HFF-Myc (cell line): ENCODE measurements at regions not wholly inside any gene's neighbourhood (a gene's known extent, or its start where the extent isn't known, plus 50 kb on each side); places are given as distances from the start of the nearest gene placed in this dataset.

ENCODE experiments used
- DNase-seq: peaks from one replicate; pipeline ENCODE4 v3.0.0-alpha.2; 2011; ENCODE audit warnings: low read depth; ENCODE audit errors: extremely low read depth
- H3K4me3 ChIP-seq: replicated peaks from 2 replicates; pipeline ENCODE4 v1.5.1; 2011; ENCODE audit warnings: low read depth, mild to moderate bottlenecking, control low read depth, low read length
- CTCF ChIP-seq: IDR thresholded peaks from 2 replicates; pipeline ENCODE4 v1.5.1; 2012; ENCODE audit warnings: mild to moderate bottlenecking, low read depth, low read length, control low read depth; ENCODE audit errors: missing control alignments

GRCh38 chr10:120131183-120131582, 238.7 kb downstream of the SEC23IP start:
- H3K4me3 ChIP-seq: no peak overlapping the region
- no peak for TF ChIP-seq CTCF
- peak; percentile 1 for DNase-seq

GRCh38 chr10:120132811-120133210, 240.3 kb downstream of the SEC23IP start:
- no peak overlapping the region for H3K4me3 ChIP-seq
- no peak for TF ChIP-seq CTCF
- no peak for DNase-seq

- TF ChIP-seq CTCF: no peak
- H3K4me3 ChIP-seq: no peak overlapping the region
- no peak for DNase-seq
These were observed 246.2 kb downstream of the SEC23IP start for GRCh38 chr10:120138689-120139088.

DNA sequence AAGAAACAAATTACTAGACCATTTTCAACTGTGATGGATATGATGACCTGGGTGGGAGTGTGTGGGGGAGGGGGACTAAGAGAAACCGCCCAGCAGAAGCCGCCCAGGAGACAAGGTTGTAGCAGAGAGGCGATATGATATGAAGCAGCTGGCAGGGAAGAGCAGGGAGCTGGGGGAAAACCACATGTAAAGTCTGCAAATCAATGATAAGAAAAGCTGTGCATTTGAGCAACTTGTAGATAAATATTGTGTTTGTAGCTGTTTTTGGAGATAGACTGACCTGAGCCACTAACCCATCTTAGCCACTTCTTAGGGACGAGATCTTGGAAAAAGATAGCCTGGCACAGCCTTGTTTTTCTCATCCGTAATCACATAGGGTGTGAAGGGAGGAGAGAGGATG, 252.6 kb downstream of the SEC23IP start:
- TF ChIP-seq CTCF: no peak
- H3K4me3 ChIP-seq: no peak overlapping the region
- no peak for DNase-seq

- DNase-seq: no peak
- H3K4me3 ChIP-seq: no peak overlapping the region
- no peak for TF ChIP-seq CTCF
These were observed 264.2 kb downstream of the SEC23IP start for GRCh38 chr10:120156614-120157274.

DNA sequence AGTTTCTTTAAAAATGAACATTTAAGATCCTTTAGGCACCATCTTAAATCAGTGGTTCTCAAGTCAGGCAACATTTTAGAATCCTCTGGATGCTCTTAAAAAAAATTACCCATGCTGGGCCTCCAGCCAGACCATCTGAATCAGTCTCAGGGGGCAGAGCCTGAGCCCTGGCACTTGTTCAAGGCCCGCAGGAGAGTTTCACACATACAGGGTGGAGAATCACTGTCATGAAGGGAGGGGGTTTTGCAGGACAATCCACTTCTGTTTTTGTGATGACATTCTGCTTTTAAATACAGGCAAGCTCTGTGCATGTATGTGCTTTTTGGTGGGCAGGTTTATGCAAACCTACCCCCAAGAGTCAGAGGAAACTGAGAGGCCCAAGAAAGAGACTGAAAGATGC, 268.6 kb downstream of the SEC23IP start:
- TF ChIP-seq CTCF: no peak
- no peak for DNase-seq

DNA sequence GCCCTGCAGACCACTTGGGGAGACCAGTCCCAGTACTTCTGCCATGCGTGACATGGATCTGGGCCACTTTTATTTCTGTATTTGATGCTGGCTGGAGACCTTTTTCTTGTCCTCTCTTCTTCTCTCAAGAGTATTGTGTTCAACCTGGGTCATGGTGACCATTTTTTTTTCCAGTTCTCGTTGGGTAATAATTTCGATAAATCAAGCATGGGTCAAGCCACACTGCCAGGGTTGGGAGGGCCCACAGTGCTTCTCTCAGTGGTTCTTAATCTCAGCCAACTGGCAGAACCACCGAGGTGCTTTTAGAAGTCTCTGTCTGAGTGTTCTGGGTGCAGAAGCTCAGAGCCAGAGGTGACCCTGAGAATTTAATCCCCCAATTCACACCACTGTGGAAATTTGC, 269.9 kb downstream of the SEC23IP start:
- no peak overlapping the region for H3K4me3 ChIP-seq
- no peak for TF ChIP-seq CTCF
- DNase-seq: no peak

More for the DNA sequence above, 268.6 kb downstream of the SEC23IP start:
- H3K4me3 ChIP-seq: no peak overlapping the region
